ENCODE measurements at regions not wholly inside any gene's neighbourhood (a gene's known extent, or its start where the extent isn't known, plus 50 kb on each side); places are given as distances from the start of the nearest gene placed in this dataset.

DNA sequence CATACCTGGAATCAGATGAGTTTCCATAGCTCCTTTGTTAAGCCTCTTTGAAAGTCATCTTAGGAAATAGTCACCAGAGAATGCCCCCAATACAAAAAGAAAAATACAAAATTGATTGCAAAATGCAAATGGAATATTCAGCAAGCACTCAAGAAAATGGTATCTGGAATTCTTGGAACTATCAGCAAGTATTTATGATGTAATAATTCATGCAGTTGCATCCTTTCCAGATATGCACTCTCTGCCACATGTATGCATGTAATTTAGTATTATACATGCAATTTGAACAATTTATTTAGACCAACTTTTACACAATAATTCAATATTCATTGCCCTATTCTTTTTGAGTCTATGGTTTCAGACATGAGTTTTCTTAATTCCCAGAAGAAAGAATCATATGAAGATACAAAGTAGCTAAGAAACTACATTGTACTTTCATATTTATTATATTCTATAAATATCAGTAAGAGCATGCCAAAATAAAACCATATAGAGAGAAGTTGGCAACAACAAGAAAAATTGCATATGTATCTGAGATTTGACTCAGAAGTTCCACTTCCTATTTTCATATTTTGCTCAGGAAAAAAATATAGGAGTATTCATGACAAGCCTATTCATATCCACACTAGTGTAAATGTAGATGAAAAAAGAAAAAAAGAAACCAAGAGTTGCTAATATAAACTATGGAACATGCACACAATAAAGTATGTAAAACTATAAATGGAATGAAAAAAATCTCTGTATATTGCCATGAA, 338.5 kb downstream of the SEMA3D start:
- TF ChIP-seq, protein P1, sequence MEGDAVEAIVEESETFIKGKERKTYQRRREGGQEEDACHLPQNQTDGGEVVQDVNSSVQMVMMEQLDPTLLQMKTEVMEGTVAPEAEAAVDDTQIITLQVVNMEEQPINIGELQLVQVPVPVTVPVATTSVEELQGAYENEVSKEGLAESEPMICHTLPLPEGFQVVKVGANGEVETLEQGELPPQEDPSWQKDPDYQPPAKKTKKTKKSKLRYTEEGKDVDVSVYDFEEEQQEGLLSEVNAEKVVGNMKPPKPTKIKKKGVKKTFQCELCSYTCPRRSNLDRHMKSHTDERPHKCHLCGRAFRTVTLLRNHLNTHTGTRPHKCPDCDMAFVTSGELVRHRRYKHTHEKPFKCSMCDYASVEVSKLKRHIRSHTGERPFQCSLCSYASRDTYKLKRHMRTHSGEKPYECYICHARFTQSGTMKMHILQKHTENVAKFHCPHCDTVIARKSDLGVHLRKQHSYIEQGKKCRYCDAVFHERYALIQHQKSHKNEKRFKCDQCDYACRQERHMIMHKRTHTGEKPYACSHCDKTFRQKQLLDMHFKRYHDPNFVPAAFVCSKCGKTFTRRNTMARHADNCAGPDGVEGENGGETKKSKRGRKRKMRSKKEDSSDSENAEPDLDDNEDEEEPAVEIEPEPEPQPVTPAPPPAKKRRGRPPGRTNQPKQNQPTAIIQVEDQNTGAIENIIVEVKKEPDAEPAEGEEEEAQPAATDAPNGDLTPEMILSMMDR (IDR thresholded peaks at IDR 0.05; ENCODE audit: borderline replicate concordance, insufficient read depth, low read depth, low read length): no peak
- no peak overlapping the region for H3K4me3 ChIP-seq (ENCODE audit: low read depth, low read length)

DNA sequence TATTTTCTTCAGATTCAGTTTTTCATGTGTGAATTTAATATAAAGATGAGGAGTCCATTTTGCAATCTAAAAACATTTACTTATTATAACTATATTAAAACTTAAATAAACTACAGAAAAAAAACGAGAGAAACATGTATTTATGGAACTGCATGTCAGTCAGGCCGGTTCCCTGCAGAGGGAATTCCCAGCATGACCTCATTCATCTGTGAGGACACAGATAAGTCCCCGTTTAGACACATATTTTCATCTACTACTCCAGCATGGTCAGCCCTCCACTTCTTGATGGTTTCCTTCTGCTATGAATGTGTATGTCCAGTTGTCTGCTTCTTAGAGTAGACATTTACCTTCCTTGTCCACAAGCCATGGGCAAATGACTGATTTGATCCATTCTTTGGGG, 339.1 kb downstream of the SEMA3D start:
- no peak overlapping the region for H3K4me3 ChIP-seq (ENCODE audit: low read depth, low read length)
- TF ChIP-seq, protein P1 (IDR thresholded peaks at IDR 0.05; ENCODE audit: borderline replicate concordance, insufficient read depth, low read depth, low read length): no peak

GRCh38 chr7:84847038-84847437, 339.8 kb downstream of the SEMA3D start:
- H3K4me3 ChIP-seq (ENCODE audit: low read depth, low read length): no peak overlapping the region
- TF ChIP-seq, protein P1 (IDR thresholded peaks at IDR 0.05; ENCODE audit: borderline replicate concordance, insufficient read depth, low read depth, low read length): no peak

- H3K4me3 ChIP-seq (ENCODE audit: low read depth, low read length): no peak overlapping the region
- TF ChIP-seq, protein P1 (IDR thresholded peaks at IDR 0.05; ENCODE audit: borderline replicate concordance, insufficient read depth, low read depth, low read length): no peak
Observed at GRCh38 chr7:84845971-84846370, 340.9 kb downstream of the SEMA3D start.

- TF ChIP-seq, protein P1 (IDR thresholded peaks at IDR 0.05; ENCODE audit: borderline replicate concordance, insufficient read depth, low read depth, low read length): no peak
- H3K4me3 ChIP-seq (ENCODE audit: low read depth, low read length): no peak overlapping the region
Observed at GRCh38 chr7:84844771-84845170, 342.1 kb downstream of the SEMA3D start.

DNA sequence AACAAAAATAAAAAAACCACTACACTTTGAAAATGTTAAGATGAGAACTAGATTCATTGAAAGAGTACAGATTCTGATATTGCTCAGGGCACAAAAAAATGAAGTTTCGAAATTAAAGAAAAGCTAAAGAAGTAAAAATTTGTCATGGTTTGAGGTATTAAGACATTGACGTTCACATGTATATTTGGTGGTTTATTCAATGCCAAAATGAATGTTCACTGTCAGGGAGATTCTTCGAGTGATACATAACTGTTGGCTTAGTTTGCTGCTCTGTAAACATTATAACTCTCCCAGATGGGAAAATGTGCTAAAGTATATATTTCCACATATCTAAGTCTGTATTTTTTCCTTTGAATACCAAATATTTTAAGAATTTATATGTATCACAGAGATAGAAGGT, 345.0 kb downstream of the SEMA3D start:
- H3K4me3 ChIP-seq (ENCODE audit: low read depth, low read length): no peak overlapping the region
- TF ChIP-seq, protein P1 (IDR thresholded peaks at IDR 0.05; ENCODE audit: borderline replicate concordance, insufficient read depth, low read depth, low read length): no peak

- TF ChIP-seq, protein P1 (IDR thresholded peaks at IDR 0.05; ENCODE audit: borderline replicate concordance, insufficient read depth, low read depth, low read length): no peak
- no peak overlapping the region for H3K4me3 ChIP-seq (ENCODE audit: low read depth, low read length)
Observed at GRCh38 chr7:84838857-84839256, 348.0 kb downstream of the SEMA3D start.

Data from GM12875 (cell line).